OCI-LY3 (cell line): ENCODE measurements at regions not wholly inside any gene's neighbourhood (a gene's known extent, or its start where the extent isn't known, plus 50 kb on each side); places are given as distances from the start of the nearest gene placed in this dataset.

Experiments
- H2AFZ ChIP-seq: fragments of 200-600, 300-600 bp; shearing (Covaris generic); 2 replicates; pipeline ENCODE4 v1.6.0; 2014; ENCODE audit warnings: antibody characterized with exemption, low read depth, low read length
- H3K27ac ChIP-seq: fragments of 200-600, 300-600 bp; sonication (generic); 2 replicates; pipeline ENCODE4 v1.5.1; 2014; ENCODE audit warnings: mild to moderate bottlenecking, low read length, moderate library complexity, mixed read lengths
- H3K27me3 ChIP-seq: fragments of 200-600, 300-600 bp; sonication (generic); 2 replicates; pipeline ENCODE4 v1.6.1; 2014; ENCODE audit warnings: low read depth, low read length, mixed read lengths
- H3K36me3 ChIP-seq: fragments of 200-600, 300-600 bp; sonication (generic); replicated peaks from 2 replicates; pipeline ENCODE3; 2014; ENCODE audit warnings: low read depth, low read length, mixed read lengths
- H3K4me1 ChIP-seq: fragments of 300-600, 200-600 bp; sonication (generic); 2 replicates; pipeline ENCODE4 v1.6.1; 2014; ENCODE audit warnings: low read length, mixed read lengths
- H3K4me2 ChIP-seq: fragments of 200-600, 300-600 bp; sonication (generic); 2 replicates; pipeline ENCODE4 v1.6.1; 2014; ENCODE audit warnings: low read length, mixed read lengths
- H3K4me3 ChIP-seq: fragments of 300-600, 200-600 bp; sonication (generic); 2 replicates; pipeline ENCODE4 v1.5.1; 2014; ENCODE audit warnings: antibody characterized with exemption, mild to moderate bottlenecking, low read length, moderate library complexity
- H3K79me2 ChIP-seq: fragments of 300-600, 200-600 bp; shearing (Covaris generic); 2 replicates; pipeline ENCODE4 v1.6.1; 2014; ENCODE audit warnings: mild to moderate bottlenecking, low read length, mixed read lengths
- H3K9ac ChIP-seq: fragments of 300-600, 200-600 bp; shearing (Covaris generic); 2 replicates; pipeline ENCODE4 v1.6.0; 2014; ENCODE audit warnings: mild to moderate bottlenecking, low read length, moderate library complexity
- H3K9me3 ChIP-seq: fragments of 200-600, 300-600 bp; shearing (Covaris generic); 2 replicates; pipeline ENCODE4 v1.6.1; 2014; ENCODE audit warnings: low read length, mixed read lengths; ENCODE audit not compliant: insufficient read depth
- H4K20me1 ChIP-seq: fragments of 200-600, 300-600 bp; sonication (generic); 2 replicates; pipeline ENCODE4 v1.6.1; 2016; ENCODE audit warnings: low read length, mixed read lengths; ENCODE audit not compliant: insufficient read depth
- EZH2phosphoT487 ChIP-seq: fragments of 200-600 bp; shearing (Covaris generic); IDR thresholded peaks from 2 replicates; pipeline ENCODE4 v1.6.1; 2018; ENCODE audit warnings: antibody characterized with exemption, mixed run types, low read depth
- TF ChIP-seq, protein P1 (sequence below): fragments of 200-600, 300-600 bp; sonication (generic); IDR thresholded peaks from 2 replicates; pipeline ENCODE4 v1.5.1; 2014; ENCODE audit warnings: antibody characterized with exemption, low read length, low read depth

- H3K4me2 ChIP-seq = no peak overlapping the region
- H3K27ac ChIP-seq = no peak overlapping the region
- H3K4me3 ChIP-seq = no peak overlapping the region
- TF ChIP-seq, protein P1, sequence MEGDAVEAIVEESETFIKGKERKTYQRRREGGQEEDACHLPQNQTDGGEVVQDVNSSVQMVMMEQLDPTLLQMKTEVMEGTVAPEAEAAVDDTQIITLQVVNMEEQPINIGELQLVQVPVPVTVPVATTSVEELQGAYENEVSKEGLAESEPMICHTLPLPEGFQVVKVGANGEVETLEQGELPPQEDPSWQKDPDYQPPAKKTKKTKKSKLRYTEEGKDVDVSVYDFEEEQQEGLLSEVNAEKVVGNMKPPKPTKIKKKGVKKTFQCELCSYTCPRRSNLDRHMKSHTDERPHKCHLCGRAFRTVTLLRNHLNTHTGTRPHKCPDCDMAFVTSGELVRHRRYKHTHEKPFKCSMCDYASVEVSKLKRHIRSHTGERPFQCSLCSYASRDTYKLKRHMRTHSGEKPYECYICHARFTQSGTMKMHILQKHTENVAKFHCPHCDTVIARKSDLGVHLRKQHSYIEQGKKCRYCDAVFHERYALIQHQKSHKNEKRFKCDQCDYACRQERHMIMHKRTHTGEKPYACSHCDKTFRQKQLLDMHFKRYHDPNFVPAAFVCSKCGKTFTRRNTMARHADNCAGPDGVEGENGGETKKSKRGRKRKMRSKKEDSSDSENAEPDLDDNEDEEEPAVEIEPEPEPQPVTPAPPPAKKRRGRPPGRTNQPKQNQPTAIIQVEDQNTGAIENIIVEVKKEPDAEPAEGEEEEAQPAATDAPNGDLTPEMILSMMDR = no peak
- TF ChIP-seq EZH2phosphoT487 = no peak
- H3K9ac ChIP-seq = no peak overlapping the region
- H3K79me2 ChIP-seq = no peaks in the 10 kb centered on the region
- H4K20me1 ChIP-seq = no peaks in the 10 kb centered on the region
- no peaks in the 10 kb centered on the region for H3K4me1 ChIP-seq
- no peaks in the 10 kb centered on the region for H3K36me3 ChIP-seq
- H3K27me3 ChIP-seq = no peaks in the 10 kb centered on the region
- H3K9me3 ChIP-seq = no peaks in the 10 kb centered on the region
- no peak overlapping the region for H2AFZ ChIP-seq
Measured at GRCh38 chr5:81802020-81802419, 51.1 kb upstream of the SSBP2 start.

GRCh38 chr5:81800797-81801196 lies 49.9 kb upstream of the SSBP2 start:
- Histone ChIP-seq H3K36me3 (no peaks in the 10 kb centered on the region), H4K20me1 (no peaks in the 10 kb centered on the region), H3K79me2 (no peaks in the 10 kb centered on the region), H2AFZ (no peak overlapping the region), H3K4me1 (no peaks in the 10 kb centered on the region), H3K27ac (no peak overlapping the region), H3K4me3 (no peak overlapping the region), H3K9me3 (no peaks in the 10 kb centered on the region), H3K27me3 (no peaks in the 10 kb centered on the region), H3K9ac (no peak overlapping the region), H3K4me2 (no peak overlapping the region)
- TF ChIP-seq, protein P1 = no peak
- no peak for TF ChIP-seq EZH2phosphoT487
